GM18517 (cell line): ENCODE measurements at regions not wholly inside any gene's neighbourhood (a gene's known extent, or its start where the extent isn't known, plus 50 kb on each side); places are given as distances from the start of the nearest gene placed in this dataset.

ENCODE experiments used
- ATAC-seq: cut with Tn5 transposase; IDR thresholded peaks from one replicate; pipeline ENCODE4 v1.9.1; 2021; ENCODE audit warnings: mild to moderate bottlenecking, moderate library complexity; ENCODE audit not compliant: unreplicated experiment

DNA sequence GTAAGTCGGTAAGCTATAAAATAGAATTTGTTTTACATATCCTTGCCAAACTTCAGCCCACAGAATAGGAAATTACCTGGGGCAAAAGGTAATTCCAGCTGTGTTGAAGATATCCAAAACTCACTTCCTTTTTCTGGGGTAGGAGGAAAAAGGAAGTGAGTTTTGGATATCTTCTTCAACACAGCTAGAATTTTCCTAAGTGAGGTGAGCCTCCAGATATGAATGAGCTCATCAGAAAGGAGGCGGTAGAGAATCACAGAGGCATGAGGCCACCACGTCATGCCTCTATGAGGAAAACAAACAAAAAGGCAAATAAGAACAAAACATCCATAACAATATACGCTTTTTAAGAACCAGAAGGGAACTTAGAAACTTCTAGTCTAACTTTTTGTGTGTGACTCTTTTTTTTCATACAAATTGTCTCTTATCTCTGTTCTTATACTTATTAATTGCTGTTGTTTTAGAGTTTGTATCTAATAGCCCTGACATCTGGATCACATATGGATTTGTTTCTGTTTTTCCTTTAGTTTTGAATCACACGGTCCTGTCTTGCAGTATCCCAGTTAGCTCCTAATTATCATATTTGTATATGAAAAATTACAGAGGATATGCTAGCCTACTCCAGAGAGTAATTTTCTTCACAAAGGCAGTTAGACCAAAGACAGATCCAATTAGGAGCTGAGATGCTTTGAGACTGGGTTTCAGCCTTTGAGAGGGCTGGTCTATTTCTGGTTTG lies 104.5 kb downstream of the RBM43 start:
- ATAC-seq = no peak

DNA sequence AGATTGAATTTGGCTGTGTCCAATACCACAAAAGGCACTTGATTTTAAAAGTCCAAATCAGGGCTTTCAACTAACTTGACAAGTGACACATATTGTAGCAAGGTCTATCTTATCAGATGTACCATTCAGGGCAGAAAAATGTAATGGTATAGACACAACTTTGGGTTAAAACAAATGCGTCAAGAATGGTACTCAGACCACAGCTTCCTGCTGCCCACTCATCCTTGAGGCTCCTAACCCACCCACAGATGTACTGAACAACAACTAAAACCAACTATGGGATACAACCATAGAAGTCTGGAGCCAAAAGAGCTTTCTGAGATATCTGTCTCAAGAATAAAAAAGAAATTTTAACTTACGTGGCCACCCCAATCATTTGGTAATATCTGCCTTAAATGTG lies 105.2 kb downstream of the RBM43 start:
- no peak for ATAC-seq

DNA sequence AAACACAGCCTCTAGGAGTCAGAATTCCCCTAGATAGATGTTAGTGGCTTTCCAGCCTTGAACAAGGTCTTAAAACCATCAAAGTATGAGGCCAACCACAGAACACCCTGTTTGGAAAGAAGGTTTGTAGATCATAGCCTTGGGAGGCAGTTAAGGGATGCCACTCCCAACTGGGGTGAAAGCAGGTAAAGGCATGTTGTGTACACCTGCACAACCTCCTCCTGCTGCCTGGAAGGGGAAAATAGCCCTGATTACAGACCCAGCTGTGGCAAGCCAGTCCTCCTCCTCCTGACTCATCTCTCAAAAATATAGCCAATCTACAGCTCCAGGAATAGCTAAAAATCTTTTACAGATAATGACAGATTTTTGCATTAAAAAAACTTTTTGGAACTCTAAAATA lies 108.1 kb downstream of the RBM43 start:
- ATAC-seq = no peak

DNA sequence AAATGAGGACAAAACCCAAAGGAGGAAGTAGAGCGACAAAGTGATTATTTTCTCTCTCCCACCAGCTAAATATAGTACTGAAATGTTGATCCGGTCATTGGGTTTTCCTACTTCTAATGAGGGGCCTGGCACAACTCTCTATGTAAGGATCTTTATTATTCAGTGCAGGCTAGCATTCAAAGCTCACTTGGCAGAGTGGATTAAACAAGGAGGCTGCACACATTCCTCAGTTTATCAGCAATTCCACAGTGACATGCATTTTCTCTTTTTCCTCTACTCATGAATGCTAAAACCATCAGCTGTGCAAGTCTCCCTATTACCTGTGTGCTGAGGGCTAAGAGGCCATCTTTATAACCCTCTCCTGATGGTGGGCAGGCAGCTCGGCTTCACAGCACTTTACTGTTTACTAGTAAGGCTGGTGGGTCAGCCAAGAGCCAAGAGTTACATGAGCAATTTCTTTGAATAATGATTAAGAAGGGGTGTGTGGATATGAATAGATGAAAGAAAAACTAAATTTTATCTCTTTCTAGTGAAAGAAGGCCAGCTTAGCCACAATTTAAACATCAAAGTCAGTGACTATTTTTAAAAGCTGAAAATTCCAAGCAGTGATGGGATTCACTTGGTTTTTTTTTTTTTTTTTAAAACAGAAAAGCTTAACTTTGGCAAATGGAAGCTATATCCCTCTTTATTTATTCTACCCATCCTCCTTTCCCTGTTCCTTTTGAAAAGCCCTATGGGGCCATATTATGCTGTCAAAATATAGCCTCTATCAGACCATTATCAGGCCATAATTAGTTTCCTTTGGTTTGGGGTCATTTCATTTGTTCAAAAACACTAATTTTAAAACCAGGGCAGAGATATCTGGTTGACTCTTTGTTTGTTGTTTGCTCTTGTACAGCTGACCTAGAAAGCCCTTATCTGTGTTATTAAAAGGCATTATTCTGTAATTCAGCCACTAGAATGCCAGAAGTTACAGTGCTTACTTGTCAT lies 111.0 kb downstream of the RBM43 start:
- no peak for ATAC-seq

DNA sequence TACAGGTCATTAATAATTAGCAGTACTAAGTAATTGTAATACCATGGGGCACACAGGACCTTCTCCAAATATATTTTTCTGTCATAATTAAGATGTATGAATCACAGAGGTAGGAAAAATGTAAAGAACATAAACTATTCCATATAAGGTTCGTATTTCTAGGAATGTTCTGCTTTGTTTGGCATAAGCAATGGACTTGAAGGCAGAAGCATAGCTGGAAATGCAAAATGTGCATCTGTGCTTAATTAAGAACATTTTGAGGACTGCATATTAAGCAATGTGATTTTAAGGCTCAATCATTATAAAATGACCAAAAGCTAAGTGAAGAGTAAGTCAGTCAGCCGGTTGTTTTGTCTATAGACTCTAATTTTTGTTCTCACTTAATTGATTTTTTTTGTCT lies 123.2 kb downstream of the RBM43 start:
- ATAC-seq = no peak

DNA sequence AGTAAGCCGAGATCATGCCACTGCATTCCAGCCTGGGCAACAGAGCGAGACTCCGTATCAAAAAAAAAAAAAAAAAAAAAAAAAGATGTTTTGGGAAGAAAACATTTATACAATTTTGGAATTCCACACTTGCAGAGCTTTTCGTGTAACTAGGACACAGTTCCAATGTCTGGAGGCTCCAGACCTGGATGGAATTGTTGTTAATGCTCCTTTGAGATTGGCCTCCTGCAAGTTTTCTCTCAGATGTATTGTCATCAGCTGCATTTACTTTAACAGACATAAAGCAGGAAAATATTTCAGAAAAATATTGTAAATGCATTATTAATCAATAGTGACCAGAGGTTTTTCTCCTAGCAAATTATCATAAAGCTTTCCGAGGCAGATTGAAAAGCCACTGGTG lies 124.1 kb downstream of the RBM43 start:
- no peak for ATAC-seq

DNA sequence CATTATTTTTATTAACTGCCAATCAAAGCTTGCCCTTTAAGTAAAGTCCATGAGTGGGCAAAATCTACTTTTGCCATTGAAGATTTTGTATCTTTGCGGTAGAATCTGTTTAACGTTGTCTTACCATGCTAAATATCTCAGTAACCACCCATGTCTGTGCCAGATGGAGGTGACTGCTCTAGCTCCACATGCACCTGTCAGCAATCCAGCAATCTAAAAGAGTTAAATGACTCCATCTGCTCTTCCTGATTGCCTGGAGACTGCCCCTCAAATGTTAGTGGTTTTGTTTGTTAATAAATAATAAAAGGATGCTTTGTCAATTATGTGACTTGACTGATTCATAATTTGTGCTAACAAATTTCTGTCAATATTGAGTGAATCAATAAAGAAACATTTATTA lies 141.7 kb downstream of the RBM43 start:
- no peak for ATAC-seq

DNA sequence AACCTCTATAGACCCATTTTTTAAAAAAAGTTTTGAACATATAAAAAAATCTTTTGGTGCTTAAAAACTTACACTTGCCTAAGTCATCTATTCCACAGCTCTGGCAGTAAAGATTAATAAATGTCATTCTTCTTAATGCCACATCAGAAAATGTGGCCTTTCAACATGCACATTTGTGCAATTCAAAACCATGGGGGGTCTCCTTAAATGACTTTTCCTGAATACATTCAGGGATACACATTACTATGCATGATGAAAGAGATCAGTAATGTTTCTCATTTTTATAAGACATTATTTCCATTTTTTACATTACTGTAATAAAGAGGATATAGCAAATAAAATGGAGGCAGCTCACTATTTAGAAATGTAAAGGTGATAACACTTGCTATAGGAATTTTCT lies 142.3 kb downstream of the RBM43 start:
- no peak for ATAC-seq

DNA sequence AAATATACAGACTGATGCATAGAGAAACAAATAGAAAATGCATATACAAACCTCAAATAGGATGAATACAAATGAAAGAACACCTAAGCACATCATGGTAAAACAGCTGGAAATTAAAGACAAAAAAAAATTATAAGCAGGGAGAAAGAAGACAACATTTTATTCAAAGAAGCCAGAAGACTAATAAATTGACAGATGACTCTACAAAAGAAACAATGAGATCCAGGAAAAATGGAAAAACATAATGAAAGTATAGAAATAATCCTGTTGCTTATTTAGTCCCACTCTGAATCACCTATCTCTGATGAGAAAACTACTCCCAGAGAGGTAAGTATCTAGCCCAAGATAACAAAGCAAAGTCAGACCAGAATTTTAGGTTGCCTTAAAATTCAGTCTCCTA lies 143.4 kb downstream of the RBM43 start:
- no peak for ATAC-seq

DNA sequence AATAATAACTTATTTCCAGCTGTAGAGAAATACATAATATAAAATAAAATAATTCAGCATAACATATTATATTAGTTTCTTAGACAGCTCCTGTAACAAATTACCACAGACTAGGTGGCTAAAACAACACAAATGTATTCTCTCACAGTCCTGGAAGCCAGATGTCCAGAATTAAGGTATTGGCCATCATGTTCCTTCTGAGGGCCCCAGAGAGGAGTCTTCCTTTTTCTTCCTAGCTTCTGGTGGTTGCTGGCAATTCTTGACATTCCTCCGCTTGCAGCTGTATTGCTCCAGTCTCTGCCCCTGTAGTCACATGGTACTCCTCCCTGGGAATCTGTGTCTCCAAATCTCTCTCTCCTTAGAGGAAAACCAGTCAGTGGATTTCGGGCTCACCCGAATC lies 146.8 kb downstream of the RBM43 start:
- no peak for ATAC-seq

DNA sequence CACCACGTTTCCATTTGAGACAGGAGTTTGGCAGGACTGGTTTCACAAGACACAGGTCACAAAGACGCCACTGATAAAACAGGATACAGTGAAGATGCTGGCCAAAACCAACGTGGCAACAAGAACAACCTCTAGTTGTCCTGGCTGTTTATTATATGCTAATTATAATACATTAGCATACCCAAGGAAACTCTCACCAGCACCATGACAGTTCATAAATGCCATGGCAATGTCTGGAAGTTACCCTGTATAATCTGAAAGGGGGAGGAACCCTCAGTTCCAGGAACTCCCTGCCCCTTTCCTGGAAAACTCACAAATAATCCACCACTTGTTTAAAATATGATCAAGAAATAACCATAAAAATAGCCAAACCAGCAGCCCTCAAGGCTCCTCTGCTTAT lies 148.3 kb downstream of the RBM43 start:
- ATAC-seq = no peak

DNA sequence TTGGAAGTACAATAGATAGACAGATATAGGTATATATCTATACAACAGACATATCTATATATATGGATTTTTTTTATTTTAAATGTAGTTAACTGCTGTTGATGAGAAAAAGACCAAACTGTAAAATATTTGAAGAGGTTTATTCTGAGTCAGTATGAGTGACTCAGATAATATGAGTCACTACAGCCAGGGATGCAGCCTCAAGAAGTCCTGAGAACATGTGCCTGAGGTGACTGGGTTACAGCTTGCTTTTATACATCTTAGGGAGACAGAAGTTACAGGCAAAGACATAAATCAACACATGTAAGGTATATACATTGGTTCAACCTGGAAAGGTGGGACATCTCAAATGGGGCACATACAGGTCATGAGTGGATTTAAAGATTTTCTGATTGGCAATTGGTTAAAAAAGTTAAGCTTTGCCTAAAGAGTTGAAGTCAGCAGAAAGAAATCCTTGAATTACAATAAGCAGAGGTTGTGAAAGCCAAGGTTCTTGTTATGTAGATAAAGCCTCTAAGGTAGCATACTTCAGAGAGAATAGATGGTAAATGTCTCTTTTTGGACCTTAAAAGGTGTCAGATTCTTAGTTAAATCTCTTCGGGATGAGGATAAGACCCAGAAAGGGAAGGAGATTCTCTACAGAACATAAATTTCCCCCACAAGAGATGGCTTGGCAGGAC lies 149.9 kb downstream of the RBM43 start:
- no peak for ATAC-seq

DNA sequence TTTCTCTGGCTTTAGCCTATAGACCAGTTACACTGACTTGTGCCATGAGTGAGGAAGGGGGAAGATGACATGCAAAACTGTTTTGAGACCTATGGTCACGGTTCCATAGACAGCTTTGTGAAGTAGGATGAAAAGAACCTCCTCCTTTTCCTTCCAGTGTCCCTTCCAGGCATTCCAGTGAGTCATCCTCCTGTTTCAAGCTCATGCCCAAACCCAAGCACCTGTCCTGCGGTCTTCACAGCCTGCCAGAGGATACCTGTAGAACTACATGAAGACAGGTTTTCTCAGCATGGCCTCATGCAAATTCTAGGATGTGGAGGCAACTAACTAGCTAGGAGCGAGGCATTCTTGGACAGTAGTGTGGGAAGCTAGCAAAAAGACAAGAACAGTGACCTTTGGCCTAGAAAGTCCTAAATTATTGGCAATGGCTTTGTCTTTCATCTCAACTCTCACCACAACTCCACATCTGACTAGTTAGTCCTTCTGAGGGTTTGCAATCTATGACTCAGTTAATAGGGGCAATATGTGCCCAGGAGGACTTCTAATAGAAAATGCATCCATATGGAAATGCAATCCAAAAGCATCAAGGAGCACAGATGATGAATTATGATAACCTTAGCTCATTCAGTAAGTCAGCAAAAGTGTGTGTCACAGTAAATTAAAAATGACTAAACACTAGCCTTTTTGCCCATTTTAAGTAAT lies 154.7 kb downstream of the RBM43 start:
- no peak for ATAC-seq

DNA sequence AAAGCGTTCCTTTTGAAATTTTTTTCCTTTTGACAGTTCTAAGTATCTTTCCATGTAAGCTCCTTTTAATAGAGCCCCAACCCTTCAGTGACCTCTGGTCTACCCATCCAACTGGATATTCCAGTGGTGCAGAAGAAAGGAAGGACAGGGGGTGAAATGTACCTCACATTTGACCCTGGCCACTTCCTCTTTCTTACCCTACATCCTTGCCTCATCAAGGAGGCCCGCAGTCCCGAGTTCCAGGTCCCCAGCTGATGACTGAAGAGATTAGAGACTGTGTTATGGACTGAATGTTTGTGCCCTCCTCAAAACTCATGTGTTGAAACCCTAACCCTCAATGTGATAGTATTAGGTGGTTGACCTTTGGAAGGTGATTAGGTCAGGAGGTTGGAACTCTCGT lies 158.1 kb downstream of the RBM43 start:
- no peak for ATAC-seq

DNA sequence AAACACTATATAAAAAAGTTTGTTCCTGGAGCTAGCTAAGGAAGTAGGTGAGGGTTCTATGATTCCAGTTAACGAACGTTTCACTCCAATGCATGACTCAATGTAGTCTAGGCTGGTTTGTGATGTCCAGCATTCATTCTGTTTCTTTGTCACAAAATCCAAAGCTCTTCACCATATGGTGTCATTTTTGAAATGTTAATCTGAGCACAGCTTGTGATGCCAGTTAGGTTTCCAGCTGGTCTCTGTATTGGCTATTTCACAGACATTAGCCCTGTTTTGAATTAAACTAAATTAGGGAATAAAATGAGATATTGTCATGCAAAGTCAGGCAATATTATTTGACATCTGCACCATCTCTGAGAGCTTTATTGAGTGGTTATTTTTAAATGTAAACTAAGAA lies 159.4 kb downstream of the RBM43 start:
- no peak for ATAC-seq

DNA sequence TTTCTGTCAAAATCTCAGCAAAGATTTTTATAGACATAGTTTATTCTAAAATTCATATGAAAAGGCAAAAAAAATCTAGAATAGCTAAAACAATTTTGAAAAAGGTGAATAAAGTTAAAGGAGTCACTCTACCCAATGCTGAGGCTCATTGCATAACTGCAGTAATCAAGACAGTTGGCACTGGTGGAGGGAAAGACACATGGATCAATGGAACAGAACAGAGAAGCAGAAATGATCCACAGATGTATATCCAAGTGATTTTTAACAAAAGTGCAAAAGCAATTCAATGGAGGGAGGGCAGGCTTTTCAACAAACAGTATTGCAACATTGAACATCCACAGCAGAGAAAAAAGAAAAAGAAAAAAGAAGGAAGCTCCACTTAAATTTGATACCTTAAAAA lies 162.8 kb downstream of the RBM43 start:
- ATAC-seq = no peak

DNA sequence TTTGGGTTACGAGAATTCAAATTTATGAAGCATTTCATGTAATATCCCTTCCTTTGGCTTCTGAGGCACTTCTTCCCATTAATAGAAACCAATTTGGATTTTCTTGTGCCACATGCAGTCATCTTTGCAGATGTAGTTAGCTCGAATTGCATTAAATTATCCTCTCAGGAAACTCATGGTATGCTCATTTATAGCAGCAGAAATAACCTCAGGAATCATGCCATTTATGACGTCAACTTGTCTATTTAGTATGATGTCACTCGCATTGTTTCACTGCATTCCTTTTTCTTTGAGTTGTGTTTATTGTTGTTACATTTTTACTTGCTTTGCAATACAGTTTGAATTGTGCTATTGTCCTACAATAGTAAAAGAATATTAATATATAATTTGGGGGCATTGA lies 163.8 kb downstream of the RBM43 start:
- no peak for ATAC-seq

DNA sequence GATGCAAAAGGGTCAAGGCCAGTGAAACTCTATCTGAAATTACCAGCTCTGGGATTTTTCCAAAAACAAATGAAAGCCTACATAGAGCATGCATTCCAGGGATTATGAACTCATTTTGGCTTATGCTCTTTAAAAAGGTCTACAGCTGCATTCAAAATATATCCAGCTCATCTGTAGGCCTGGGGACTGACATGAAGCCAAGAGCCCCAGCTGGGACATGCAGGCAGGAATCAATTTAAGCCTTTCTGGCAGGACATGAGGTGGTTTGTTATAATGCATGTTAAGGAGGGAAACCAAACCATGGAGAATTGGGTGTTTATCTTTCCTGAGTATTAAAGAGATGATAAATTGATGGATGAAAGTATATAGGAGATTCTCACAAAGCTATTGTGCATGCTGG lies 164.5 kb downstream of the RBM43 start:
- ATAC-seq = no peak

DNA sequence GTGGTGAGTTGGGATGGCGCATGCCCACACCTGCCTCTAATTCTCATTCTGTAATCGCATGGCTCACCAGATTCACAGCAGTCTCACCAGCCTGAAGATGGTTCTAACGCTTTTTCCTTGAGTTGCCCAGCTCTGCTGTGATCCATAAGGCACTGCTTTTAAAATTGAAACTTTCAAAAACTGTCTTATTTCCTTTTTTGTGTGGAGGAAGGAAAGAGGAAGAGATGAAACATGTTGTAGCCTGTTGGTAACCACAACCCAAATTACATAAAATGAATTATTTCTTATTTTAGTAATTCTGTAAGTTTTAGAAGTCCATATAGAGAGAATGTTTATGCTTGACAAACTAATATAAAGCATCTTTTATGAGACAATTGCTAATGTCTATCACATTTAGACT lies 165.4 kb downstream of the RBM43 start:
- ATAC-seq = no peak

DNA sequence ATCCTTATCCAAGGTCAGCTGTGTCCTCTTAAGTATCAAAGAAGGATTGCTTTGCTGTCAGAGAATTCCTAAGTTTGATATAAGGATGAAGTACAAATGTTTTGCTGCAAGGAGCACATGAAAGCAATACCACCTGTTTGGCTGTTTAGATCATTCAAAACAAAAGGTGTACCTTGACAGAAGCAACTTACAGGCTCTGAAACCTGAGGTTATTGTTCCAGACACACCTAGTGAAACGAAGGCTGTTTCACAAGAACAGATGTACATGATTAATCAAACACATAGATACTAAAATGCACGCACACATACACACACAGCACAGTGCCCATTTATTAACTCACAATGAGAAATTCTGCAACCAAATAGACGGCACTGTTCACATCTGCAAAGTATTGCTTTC lies 166.2 kb downstream of the RBM43 start:
- no peak for ATAC-seq

DNA sequence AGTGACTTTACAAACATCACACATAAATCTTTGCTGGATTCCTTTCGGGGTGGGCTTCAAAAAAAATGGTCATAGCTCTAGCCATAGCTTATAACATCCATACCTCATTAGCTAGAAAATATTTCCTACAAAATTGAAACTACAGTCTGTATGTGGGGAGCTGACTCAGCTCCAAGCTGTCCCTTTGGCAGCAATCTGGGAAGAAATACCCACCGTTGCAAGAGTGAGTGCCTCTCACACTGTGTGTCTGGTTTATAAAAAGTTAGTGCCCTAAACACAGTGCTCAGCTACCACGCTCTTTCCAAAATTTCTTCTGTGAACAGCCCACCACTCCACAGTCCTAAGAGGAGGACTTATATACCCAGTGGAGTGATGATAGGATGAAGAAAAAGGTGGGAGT lies 170.1 kb downstream of the RBM43 start:
- no peak for ATAC-seq
